MM.1S (cell line): ENCODE measurements at regions not wholly inside any gene's neighbourhood (a gene's known extent, or its start where the extent isn't known, plus 50 kb on each side); places are given as distances from the start of the nearest gene placed in this dataset.

ENCODE experiments used
- DNase-seq: peaks from one replicate; pipeline ENCODE4 v3.0.0-alpha.2; 2015
- H2AFZ ChIP-seq: fragments of 300-600 bp; sonication (generic); 2 replicates; pipeline ENCODE4 v1.6.0; 2016; ENCODE audit warnings: antibody characterized with exemption, low read length
- H3F3A ChIP-seq: fragments of 300-600 bp; sonication (generic); 2 replicates; pipeline ENCODE4 v1.6.1; 2016; ENCODE audit warnings: mild to moderate bottlenecking, antibody characterized with exemption, low read length, moderate library complexity, mixed read lengths; ENCODE audit not compliant: insufficient read depth
- H3K27ac ChIP-seq: fragments of 300-600 bp; sonication (generic); 2 replicates; pipeline ENCODE4 v1.5.1; 2016; ENCODE audit warnings: mild to moderate bottlenecking, low read length
- H3K27me3 ChIP-seq: fragments of 300-600 bp; sonication (generic); replicated peaks from 2 replicates; pipeline ENCODE4 v1.6.0; 2016; ENCODE audit warnings: low read length; ENCODE audit not compliant: insufficient read depth
- H3K36me3 ChIP-seq: fragments of 300-600 bp; sonication (generic); replicated peaks from 2 replicates; pipeline ENCODE4 v1.6.1; 2016; ENCODE audit warnings: mild to moderate bottlenecking, low read length, mixed read lengths; ENCODE audit not compliant: insufficient read depth
- H3K4me1 ChIP-seq: fragments of 300-600 bp; sonication (generic); 2 replicates; pipeline ENCODE4 v1.6.1; 2016; ENCODE audit warnings: low read length, mixed read lengths
- H3K4me2 ChIP-seq: fragments of 300-600 bp; sonication (generic); 2 replicates; pipeline ENCODE4 v1.6.0; 2016; ENCODE audit warnings: low read depth, low read length
- H3K4me3 ChIP-seq: fragments of 300-600 bp; sonication (generic); 2 replicates; pipeline ENCODE4 v1.5.1; 2016; ENCODE audit warnings: low read length, mixed read lengths
- H3K79me2 ChIP-seq: fragments of 300-600 bp; sonication (generic); 2 replicates; pipeline ENCODE4 v1.6.1; 2016; ENCODE audit warnings: mixed run types, low read length, mixed read lengths
- H3K9ac ChIP-seq: fragments of 300-600 bp; sonication (generic); 2 replicates; pipeline ENCODE4 v1.6.1; 2016; ENCODE audit warnings: low read length, mixed read lengths
- H3K9me2 ChIP-seq: fragments of 300-600 bp; sonication (generic); replicated peaks from 2 replicates; pipeline ENCODE4 v1.6.1; 2016; ENCODE audit warnings: mild to moderate bottlenecking, low read length, mixed read lengths; ENCODE audit not compliant: insufficient read depth
- H3K9me3 ChIP-seq: fragments of 300-600 bp; sonication (generic); replicated peaks from 2 replicates; pipeline ENCODE4 v1.6.1; 2016; ENCODE audit warnings: mild to moderate bottlenecking, low read length, mixed read lengths; ENCODE audit not compliant: insufficient read depth
- H4K20me1 ChIP-seq: fragments of 300-600 bp; sonication (generic); 2 replicates; pipeline ENCODE4 v1.6.1; 2016; ENCODE audit warnings: mild to moderate bottlenecking, low read length, moderate library complexity, mixed read lengths; ENCODE audit not compliant: insufficient read depth
- CTCF ChIP-seq: fragments of 300-600 bp; sonication (generic); IDR thresholded peaks from 2 replicates; pipeline ENCODE4 v1.5.1; 2016; ENCODE audit warnings: antibody characterized with exemption, low read length, mixed read lengths
- EZH2 ChIP-seq: fragments of 300-600 bp; sonication (generic); optimal IDR thresholded peaks from 2 replicates; pipeline ENCODE3; 2017; ENCODE audit warnings: low read depth, mild to moderate bottlenecking, antibody characterized with exemption, low read length, mixed read lengths
- EZH2phosphoT487 ChIP-seq: fragments of 300-600 bp; sonication (generic); IDR thresholded peaks from 2 replicates; pipeline ENCODE4 v1.6.1; 2018; ENCODE audit warnings: antibody characterized with exemption, low read length

DNA sequence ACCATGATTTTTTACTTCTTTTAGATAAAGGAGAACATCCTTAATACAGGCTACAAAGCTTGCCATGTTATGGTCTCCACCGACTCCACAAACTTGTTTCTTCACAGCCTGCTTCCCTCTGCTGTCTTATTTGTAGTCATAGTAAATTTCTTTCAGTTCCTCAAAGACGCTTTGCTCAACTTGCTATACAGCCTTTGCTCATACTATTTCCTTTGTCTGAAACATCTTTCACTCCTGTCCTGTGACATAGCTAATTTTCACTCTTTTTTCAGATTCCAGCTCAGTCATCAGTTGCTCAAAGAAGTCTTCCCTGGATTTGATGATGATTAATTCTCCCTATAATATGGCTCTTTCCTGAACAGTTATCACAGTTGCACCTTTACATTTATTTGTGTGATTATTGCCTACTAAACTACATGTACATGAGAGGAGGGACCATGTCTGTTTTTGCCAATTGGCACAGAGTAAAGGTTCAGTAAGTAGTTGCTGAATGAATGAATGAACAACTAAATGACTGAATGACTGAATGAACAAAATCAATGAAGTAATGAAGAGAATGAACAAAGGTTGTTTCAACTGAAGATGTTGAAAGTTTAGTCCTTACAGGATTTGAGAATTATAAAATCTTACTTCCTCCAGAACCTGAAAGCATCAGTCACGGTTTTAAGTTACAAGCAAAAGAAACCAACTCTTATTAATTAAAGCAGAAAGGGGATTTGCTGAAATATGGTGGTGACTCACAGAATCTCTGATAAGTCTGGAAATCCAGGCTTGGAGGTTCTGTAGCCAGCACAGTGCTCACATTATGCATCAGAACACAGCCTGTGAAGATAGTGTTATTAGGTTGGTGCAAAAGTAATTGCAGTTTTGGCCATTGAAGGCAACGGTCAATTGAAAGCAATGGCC, 186.4 kb upstream of the FAM98A start:
- H4K20me1 ChIP-seq = no peaks in the 10 kb centered on the region
- H3K36me3 ChIP-seq = no peaks in the 10 kb centered on the region
- peak overlapping the region; percentile 51 for H2AFZ ChIP-seq
- H3K4me1 ChIP-seq = peaks cover 36% of the 10 kb centered on the region
- H3K9me2 ChIP-seq = no peaks in the 10 kb centered on the region
- peak overlapping the region; percentile 21; the same call in 1 of the 2 replicates for H3K4me3 ChIP-seq
- H3K4me2 ChIP-seq = peak overlapping the region; percentile 64
- TF ChIP-seq CTCF = no peak
- TF ChIP-seq EZH2 = no peak
- no peak for TF ChIP-seq EZH2phosphoT487
- H3K79me2 ChIP-seq = no peaks in the 10 kb centered on the region
- H3K27me3 ChIP-seq = no peaks in the 10 kb centered on the region
- DNase-seq = peak; percentile 29
- peak overlapping the region; percentile 93 for H3K27ac ChIP-seq
- peak overlapping the region; percentile 46; the same call in 1 of the 2 replicates for H3K9ac ChIP-seq
- H3F3A ChIP-seq = peaks cover 25% of the 10 kb centered on the region
- H3K9me3 ChIP-seq = no peaks in the 10 kb centered on the region

DNA sequence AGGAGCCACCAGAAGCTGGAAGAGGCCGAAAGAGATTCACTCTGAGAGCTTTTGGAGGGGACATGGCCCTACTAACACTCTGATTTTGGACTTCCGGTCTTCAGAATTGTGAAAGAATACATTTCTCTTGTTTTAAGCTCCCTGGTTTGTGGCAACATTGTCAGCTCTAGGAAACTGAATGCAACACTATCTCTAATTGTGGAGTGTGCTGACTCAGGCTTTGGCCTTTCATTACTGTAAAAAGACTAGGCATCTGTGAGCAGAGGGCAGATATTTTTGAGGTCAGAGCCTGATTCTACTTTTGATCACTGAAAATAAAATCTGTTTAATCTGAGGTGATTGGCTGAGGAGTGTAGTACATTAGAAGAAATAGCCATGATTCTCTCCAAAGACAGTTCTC, 185.4 kb upstream of the FAM98A start:
- peaks cover 36% of the 10 kb centered on the region for H3K4me1 ChIP-seq
- no peaks in the 10 kb centered on the region for H3K9me2 ChIP-seq
- peak overlapping the region; percentile 64 for H3K4me2 ChIP-seq
- H3K4me3 ChIP-seq = 0 out of 2 replicates have a peak overlapping the region, but pooled peaks have one; percentile 21
- H3K79me2 ChIP-seq = no peaks in the 10 kb centered on the region
- H4K20me1 ChIP-seq = no peaks in the 10 kb centered on the region
- peak overlapping the region; percentile 51 for H2AFZ ChIP-seq
- peak overlapping the region; percentile 93 for H3K27ac ChIP-seq
- H3K9ac ChIP-seq = peak overlapping the region; percentile 46; the same call in 1 of the 2 replicates
- TF ChIP-seq CTCF = no peak
- no peak for TF ChIP-seq EZH2
- no peak for TF ChIP-seq EZH2phosphoT487
- H3K9me3 ChIP-seq = no peaks in the 10 kb centered on the region
- H3K36me3 ChIP-seq = no peaks in the 10 kb centered on the region
- no peaks in the 10 kb centered on the region for H3K27me3 ChIP-seq
- peaks cover 25% of the 10 kb centered on the region for H3F3A ChIP-seq
- DNase-seq = peak; percentile 83

- no peak for DNase-seq
- no peak overlapping the region for H2AFZ ChIP-seq
- TF ChIP-seq CTCF = no peak
- TF ChIP-seq EZH2phosphoT487 = no peak
- no peak for TF ChIP-seq EZH2
Measured at GRCh38 chr2:33782395-33783230, 183.5 kb upstream of the FAM98A start.

More at GRCh38 chr2:33782395-33783230, 183.5 kb upstream of the FAM98A start:
- no peaks in the 10 kb centered on the region for H3K79me2 ChIP-seq
- H3K9ac ChIP-seq = no peak overlapping the region
- H3K27ac ChIP-seq = no peak overlapping the region
- no peak overlapping the region for H3K4me2 ChIP-seq
- no peaks in the 10 kb centered on the region for H3K9me2 ChIP-seq
- H4K20me1 ChIP-seq = no peaks in the 10 kb centered on the region
- no peaks in the 10 kb centered on the region for H3K9me3 ChIP-seq
- H3K36me3 ChIP-seq = no peaks in the 10 kb centered on the region
- no peaks in the 10 kb centered on the region for H3K27me3 ChIP-seq
- peaks cover 36% of the 10 kb centered on the region for H3K4me1 ChIP-seq
- H3K4me3 ChIP-seq = no peak overlapping the region
- peaks cover 25% of the 10 kb centered on the region for H3F3A ChIP-seq
